ENCODE measurements at regions not wholly inside any gene's neighbourhood (a gene's known extent, or its start where the extent isn't known, plus 50 kb on each side); places are given as distances from the start of the nearest gene placed in this dataset.

GRCh38 chr3:34865346-34865745 is 774.0 kb upstream of the ARPP21 start:
- no peaks in the 10 kb centered on the region for H3K36me3 ChIP-seq (ENCODE audit: control insufficient read depth in 3 of 3, insufficient read depth in 2 of 3, low read depth in 1 of 3, low read length in 3 of 3)
- H3K4me3 ChIP-seq (ENCODE audit: low read depth in 1 of 3, low read length in 3 of 3) = no peak overlapping the region
- H3K4me1 ChIP-seq (ENCODE audit: control insufficient read depth in 3 of 3, insufficient read depth in 2 of 3, low read depth in 1 of 3, low read length in 2 of 3) = no peaks in the 10 kb centered on the region
- WGBS, 3 donors = 83 to 96% (median 87%) methylated on average over 2 of the region's 2 CpGs
- no peaks in the 10 kb centered on the region for H3K27me3 ChIP-seq (ENCODE audit: control insufficient read depth in 3 of 3, insufficient read depth in 3 of 3, low read length in 3 of 3)
- DNase-seq (no peak), FAIRE-seq (no peak)
- H3K9me3 ChIP-seq (ENCODE audit: control insufficient read depth in 2 of 2, insufficient read depth in 1 of 2, low read depth in 1 of 2, low read length in 1 of 2) = peaks cover 0 to 3% of the 10 kb centered on the region in 2 donors
- no peak overlapping the region for H3K27ac ChIP-seq (ENCODE audit: low read depth in 1 of 3, low read length in 2 of 3)

GRCh38 chr3:34868935-34869334 is 770.4 kb upstream of the ARPP21 start:
- no peak for FAIRE-seq
- WGBS, 3 donors = 61 to 75% (median 61%) methylated on average over 1 of the region's 1 CpG
- no peaks in the 10 kb centered on the region for H3K27me3 ChIP-seq (ENCODE audit: control insufficient read depth in 3 of 3, insufficient read depth in 3 of 3, low read length in 3 of 3)

GRCh38 chr3:34869696-34870095 is 769.6 kb upstream of the ARPP21 start:
- H3K4me3 ChIP-seq (ENCODE audit: low read depth in 1 of 3, low read length in 3 of 3) = no peak overlapping the region
- 89 to 96% (median 95%) methylated on average over 1 of the region's 1 CpG for WGBS, 3 donors
- DNase-seq = no peak
- no peak for FAIRE-seq
- no peak overlapping the region for H3K27ac ChIP-seq (ENCODE audit: low read depth in 1 of 3, low read length in 2 of 3)
- no peaks in the 10 kb centered on the region for H3K36me3 ChIP-seq (ENCODE audit: control insufficient read depth in 3 of 3, insufficient read depth in 2 of 3, low read depth in 1 of 3, low read length in 3 of 3)
- H3K9me3 ChIP-seq (ENCODE audit: control insufficient read depth in 2 of 2, insufficient read depth in 1 of 2, low read depth in 1 of 2, low read length in 1 of 2) = no peaks in the 10 kb centered on the region
- H3K4me1 ChIP-seq (ENCODE audit: control insufficient read depth in 3 of 3, insufficient read depth in 2 of 3, low read depth in 1 of 3, low read length in 2 of 3) = no peaks in the 10 kb centered on the region
- no peaks in the 10 kb centered on the region for H3K27me3 ChIP-seq (ENCODE audit: control insufficient read depth in 3 of 3, insufficient read depth in 3 of 3, low read length in 3 of 3)

More at GRCh38 chr3:34868935-34869334, 770.4 kb upstream of the ARPP21 start:
- DNase-seq = no peak
- H3K4me3 ChIP-seq (ENCODE audit: low read depth in 1 of 3, low read length in 3 of 3) = no peak overlapping the region
- H3K9me3 ChIP-seq (ENCODE audit: control insufficient read depth in 2 of 2, insufficient read depth in 1 of 2, low read depth in 1 of 2, low read length in 1 of 2) = no peaks in the 10 kb centered on the region
- H3K27ac ChIP-seq (ENCODE audit: low read depth in 1 of 3, low read length in 2 of 3) = no peak overlapping the region
- no peaks in the 10 kb centered on the region for H3K36me3 ChIP-seq (ENCODE audit: control insufficient read depth in 3 of 3, insufficient read depth in 2 of 3, low read depth in 1 of 3, low read length in 3 of 3)
- H3K4me1 ChIP-seq (ENCODE audit: control insufficient read depth in 3 of 3, insufficient read depth in 2 of 3, low read depth in 1 of 3, low read length in 2 of 3) = no peaks in the 10 kb centered on the region

DNA sequence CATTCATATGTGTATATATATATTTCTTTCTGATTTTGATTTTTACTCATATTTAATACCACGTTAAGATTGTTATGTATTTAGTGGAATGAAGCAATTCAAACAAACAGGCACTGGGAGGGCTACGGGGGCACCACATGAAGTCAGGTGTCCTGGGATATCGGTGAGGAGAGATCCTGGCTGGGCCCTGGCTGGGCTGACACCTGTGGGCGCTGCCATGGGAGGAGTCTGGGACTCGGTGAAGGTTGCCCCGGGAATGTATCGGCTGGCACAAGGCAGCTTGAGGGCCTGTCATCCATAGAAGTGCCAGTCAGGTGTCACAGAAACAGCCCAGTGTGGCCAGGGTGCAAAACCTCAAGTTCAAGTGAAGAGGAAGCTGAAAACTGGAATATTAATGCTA is 766.9 kb upstream of the ARPP21 start:
- WGBS, 3 donors = 89 to 93% (median 91%) methylated on average over 7 of the region's 7 CpGs
- Histone ChIP-seq H3K27me3 (ENCODE audit: control insufficient read depth in 3 of 3, insufficient read depth in 3 of 3, low read length in 3 of 3) (no peaks in the 10 kb centered on the region), H3K4me3 (ENCODE audit: low read depth in 1 of 3, low read length in 3 of 3) (no peak overlapping the region), H3K36me3 (ENCODE audit: control insufficient read depth in 3 of 3, insufficient read depth in 2 of 3, low read depth in 1 of 3, low read length in 3 of 3) (no peaks in the 10 kb centered on the region), H3K4me1 (ENCODE audit: control insufficient read depth in 3 of 3, insufficient read depth in 2 of 3, low read depth in 1 of 3, low read length in 2 of 3) (peaks cover 0 to 4% (median 0%) of the 10 kb centered on the region in 3 donors), H3K9me3 (ENCODE audit: control insufficient read depth in 2 of 2, insufficient read depth in 1 of 2, low read depth in 1 of 2, low read length in 1 of 2) (no peaks in the 10 kb centered on the region), H3K27ac (ENCODE audit: low read depth in 1 of 3, low read length in 2 of 3) (no peak overlapping the region)
- FAIRE-seq (no peak), DNase-seq (no peak)

- Histone ChIP-seq H3K9me3 (ENCODE audit: control insufficient read depth in 2 of 2, insufficient read depth in 1 of 2, low read depth in 1 of 2, low read length in 1 of 2) (no peaks in the 10 kb centered on the region), H3K27ac (ENCODE audit: low read depth in 1 of 3, low read length in 2 of 3) (no peak overlapping the region), H3K4me3 (ENCODE audit: low read depth in 1 of 3, low read length in 3 of 3) (no peak overlapping the region), H3K27me3 (ENCODE audit: control insufficient read depth in 3 of 3, insufficient read depth in 3 of 3, low read length in 3 of 3) (no peaks in the 10 kb centered on the region), H3K4me1 (ENCODE audit: control insufficient read depth in 3 of 3, insufficient read depth in 2 of 3, low read depth in 1 of 3, low read length in 2 of 3) (peaks cover 0 to 5% (median 0%) of the 10 kb centered on the region in 3 donors), H3K36me3 (ENCODE audit: control insufficient read depth in 3 of 3, insufficient read depth in 2 of 3, low read depth in 1 of 3, low read length in 3 of 3) (no peaks in the 10 kb centered on the region)
- DNase-seq (no peak), FAIRE-seq (no peak)
Measured at GRCh38 chr3:34876997-34877396, 762.3 kb upstream of the ARPP21 start.

GRCh38 chr3:34878488-34878887 is 760.8 kb upstream of the ARPP21 start:
- FAIRE-seq (no peak), DNase-seq (no peak)
- no peak overlapping the region for H3K27ac ChIP-seq (ENCODE audit: low read depth in 1 of 3, low read length in 2 of 3)
- no peaks in the 10 kb centered on the region for H3K27me3 ChIP-seq (ENCODE audit: control insufficient read depth in 3 of 3, insufficient read depth in 3 of 3, low read length in 3 of 3)
- no peaks in the 10 kb centered on the region for H3K36me3 ChIP-seq (ENCODE audit: control insufficient read depth in 3 of 3, insufficient read depth in 2 of 3, low read depth in 1 of 3, low read length in 3 of 3)
- no peaks in the 10 kb centered on the region for H3K9me3 ChIP-seq (ENCODE audit: control insufficient read depth in 2 of 2, insufficient read depth in 1 of 2, low read depth in 1 of 2, low read length in 1 of 2)
- WGBS, 3 donors = 84 to 96% (median 91%) methylated on average over 1 of the region's 1 CpG
- no peak overlapping the region for H3K4me3 ChIP-seq (ENCODE audit: low read depth in 1 of 3, low read length in 3 of 3)
- H3K4me1 ChIP-seq (ENCODE audit: control insufficient read depth in 3 of 3, insufficient read depth in 2 of 3, low read depth in 1 of 3, low read length in 2 of 3) = peaks cover 0 to 5% (median 0%) of the 10 kb centered on the region in 3 donors

DNA sequence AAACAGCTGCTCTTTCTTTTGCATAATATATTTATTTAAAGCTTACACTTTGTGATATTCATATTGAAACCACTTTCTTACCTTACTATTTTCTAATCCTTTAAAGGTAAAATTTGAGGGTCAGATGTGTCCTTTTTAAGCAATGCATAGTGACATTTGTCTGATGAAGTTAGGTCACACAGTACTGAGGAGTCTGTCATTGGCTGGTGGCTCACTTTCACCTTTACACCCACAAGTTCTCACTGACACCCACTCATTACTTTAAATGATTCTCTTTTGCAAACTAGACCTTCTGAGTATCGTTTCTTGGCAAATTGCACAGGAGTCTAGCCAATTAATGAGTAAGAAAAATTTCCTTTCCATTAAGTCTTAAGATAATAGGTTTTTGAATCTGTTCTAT is 758.3 kb upstream of the ARPP21 start:
- H3K27ac ChIP-seq (ENCODE audit: low read depth in 1 of 3, low read length in 2 of 3) = no peak overlapping the region
- no peaks in the 10 kb centered on the region for H3K36me3 ChIP-seq (ENCODE audit: control insufficient read depth in 3 of 3, insufficient read depth in 2 of 3, low read depth in 1 of 3, low read length in 3 of 3)
- FAIRE-seq = no peak
- no peak for DNase-seq
- no peak overlapping the region for H3K4me3 ChIP-seq (ENCODE audit: low read depth in 1 of 3, low read length in 3 of 3)
- 15 to 39% (median 23%) methylated on average over 1 of the region's 1 CpG for WGBS, 3 donors
- no peaks in the 10 kb centered on the region for H3K27me3 ChIP-seq (ENCODE audit: control insufficient read depth in 3 of 3, insufficient read depth in 3 of 3, low read length in 3 of 3)
- peaks cover 0 to 5% (median 0%) of the 10 kb centered on the region in 3 donors for H3K4me1 ChIP-seq (ENCODE audit: control insufficient read depth in 3 of 3, insufficient read depth in 2 of 3, low read depth in 1 of 3, low read length in 2 of 3)
- no peaks in the 10 kb centered on the region for H3K9me3 ChIP-seq (ENCODE audit: control insufficient read depth in 2 of 2, insufficient read depth in 1 of 2, low read depth in 1 of 2, low read length in 1 of 2)

- H3K36me3 ChIP-seq (ENCODE audit: control insufficient read depth in 3 of 3, insufficient read depth in 2 of 3, low read depth in 1 of 3, low read length in 3 of 3) = no peaks in the 10 kb centered on the region
- H3K9me3 ChIP-seq (ENCODE audit: control insufficient read depth in 2 of 2, insufficient read depth in 1 of 2, low read depth in 1 of 2, low read length in 1 of 2) = no peaks in the 10 kb centered on the region
- H3K4me1 ChIP-seq (ENCODE audit: control insufficient read depth in 3 of 3, insufficient read depth in 2 of 3, low read depth in 1 of 3, low read length in 2 of 3) = no peaks in the 10 kb centered on the region
- no peaks in the 10 kb centered on the region for H3K27me3 ChIP-seq (ENCODE audit: control insufficient read depth in 3 of 3, insufficient read depth in 3 of 3, low read length in 3 of 3)
- 72 to 85% (median 76%) methylated on average over 2 of the region's 2 CpGs for WGBS, 3 donors
- DNase-seq = no peak
- H3K4me3 ChIP-seq (ENCODE audit: low read depth in 1 of 3, low read length in 3 of 3) = no peak overlapping the region
- FAIRE-seq = no peak
- no peak overlapping the region for H3K27ac ChIP-seq (ENCODE audit: low read depth in 1 of 3, low read length in 2 of 3)
Measured at GRCh38 chr3:34882764-34883163, 756.6 kb upstream of the ARPP21 start.

DNA sequence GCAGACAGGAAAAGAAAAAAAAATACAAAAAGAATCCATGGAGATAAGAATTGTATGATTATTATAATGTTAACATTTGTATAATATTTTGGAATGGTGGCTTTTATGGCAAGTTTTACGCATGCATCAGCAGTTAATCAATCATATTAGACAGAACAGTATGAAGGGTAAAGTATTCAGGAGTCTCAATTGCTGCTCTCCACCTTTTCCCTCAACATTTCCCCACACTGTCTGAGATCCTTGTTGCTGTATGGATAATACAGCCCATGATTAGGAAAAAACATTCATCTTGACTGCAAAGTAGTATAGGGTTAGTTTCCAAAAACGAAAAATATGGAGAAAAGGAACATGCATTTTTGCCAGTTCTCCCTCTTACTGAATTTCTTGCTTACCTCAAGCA is 755.3 kb upstream of the ARPP21 start:
- Histone ChIP-seq H3K27ac (ENCODE audit: low read depth in 1 of 3, low read length in 2 of 3) (no peak overlapping the region), H3K4me3 (ENCODE audit: low read depth in 1 of 3, low read length in 3 of 3) (no peak overlapping the region), H3K27me3 (ENCODE audit: control insufficient read depth in 3 of 3, insufficient read depth in 3 of 3, low read length in 3 of 3) (no peaks in the 10 kb centered on the region), H3K4me1 (ENCODE audit: control insufficient read depth in 3 of 3, insufficient read depth in 2 of 3, low read depth in 1 of 3, low read length in 2 of 3) (no peaks in the 10 kb centered on the region), H3K9me3 (ENCODE audit: control insufficient read depth in 2 of 2, insufficient read depth in 1 of 2, low read depth in 1 of 2, low read length in 1 of 2) (no peaks in the 10 kb centered on the region), H3K36me3 (ENCODE audit: control insufficient read depth in 3 of 3, insufficient read depth in 2 of 3, low read depth in 1 of 3, low read length in 3 of 3) (no peaks in the 10 kb centered on the region)
- FAIRE-seq = no peak
- DNase-seq = no peak
- WGBS, 3 donors = 50 to 59% (median 54%) methylated on average over 2 of the region's 2 CpGs

All from small intestine (tissue), 7 donors.